IgD-negative memory B cell (primary cell): ENCODE measurements at regions not wholly inside any gene's neighbourhood (a gene's known extent, or its start where the extent isn't known, plus 50 kb on each side); places are given as distances from the start of the nearest gene placed in this dataset.

Experiments used
- H3K27ac Mint-ChIP-seq, 3 donors: one replicate each; pipeline ENCODE4 v1.8.0; 2020 to 2022; ENCODE audit warnings: mild to moderate bottlenecking in 3 of 3, mixed read lengths in 3 of 3, moderate library complexity in 1 of 3
- H3K27me3 Mint-ChIP-seq: one replicate; pipeline ENCODE4 v1.8.0; 2021; ENCODE audit warnings: mixed read lengths
- H3K36me3 Mint-ChIP-seq: one replicate; pipeline ENCODE4 v1.8.0; 2020; ENCODE audit warnings: mild to moderate bottlenecking, mixed read lengths
- H3K4me1 Mint-ChIP-seq, 3 donors: one replicate each; pipeline ENCODE4 v1.8.0; 2020 to 2022; ENCODE audit warnings: mixed read lengths in 3 of 3, mild to moderate bottlenecking in 1 of 3
- H3K4me3 Mint-ChIP-seq, 4 donors: one replicate each; pipeline ENCODE4 v1.8.0; 2020 to 2022; ENCODE audit warnings: mild to moderate bottlenecking in 4 of 4, mixed read lengths in 4 of 4, moderate library complexity in 3 of 4
- H3K9me3 Mint-ChIP-seq, 3 donors: one replicate each; pipeline ENCODE4 v1.8.0; 2020 to 2021; ENCODE audit warnings: mixed read lengths in 3 of 3, mild to moderate bottlenecking in 1 of 3

DNA sequence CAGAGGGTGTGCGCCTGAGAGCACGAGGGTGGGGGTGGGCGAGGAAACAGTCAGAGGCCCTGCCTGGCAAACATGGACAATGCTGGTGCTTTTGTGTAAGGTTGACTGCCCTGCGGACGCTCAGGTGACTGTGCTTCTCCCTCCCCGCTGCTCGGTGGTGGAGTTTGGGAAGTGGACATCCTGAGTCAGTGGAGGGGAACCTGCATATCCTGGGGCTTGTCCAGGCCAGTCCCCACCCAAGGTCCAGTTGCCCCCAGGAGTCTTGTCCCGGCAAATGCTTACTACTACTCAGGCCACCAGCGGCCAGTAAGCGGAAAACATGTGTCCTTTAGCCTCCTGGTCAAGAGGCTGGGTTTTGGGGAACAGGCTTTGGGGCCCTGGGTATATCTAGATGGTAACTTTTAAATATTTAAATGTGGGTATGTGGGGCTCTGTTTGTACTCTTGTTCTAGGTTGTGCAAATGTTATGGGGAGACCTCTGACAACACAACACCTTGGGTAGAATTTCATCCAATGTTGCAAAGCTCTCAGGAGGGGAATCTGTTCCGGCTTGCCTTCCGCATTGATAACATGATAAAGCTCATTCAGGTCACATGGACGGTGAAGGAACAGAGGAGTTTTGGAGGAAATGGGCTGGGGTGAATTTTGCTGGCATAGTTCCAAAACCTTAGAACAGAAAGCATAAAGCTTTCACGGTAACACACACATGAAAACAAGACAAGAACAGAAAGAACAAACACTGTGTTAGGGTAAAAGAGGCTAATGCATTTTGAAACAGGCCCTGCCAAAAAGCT lies 364.9 kb downstream of the PRDM2 start:
- Mint-ChIP-seq H3K4me1 (no peaks in the 10 kb centered on the region), H3K27me3 (peaks cover 2% of the 10 kb centered on the region), H3K9me3 (no peaks in the 10 kb centered on the region), H3K36me3 (no peaks in the 10 kb centered on the region), H3K4me3 (no peak overlapping the region), H3K27ac (no peak overlapping the region)

DNA sequence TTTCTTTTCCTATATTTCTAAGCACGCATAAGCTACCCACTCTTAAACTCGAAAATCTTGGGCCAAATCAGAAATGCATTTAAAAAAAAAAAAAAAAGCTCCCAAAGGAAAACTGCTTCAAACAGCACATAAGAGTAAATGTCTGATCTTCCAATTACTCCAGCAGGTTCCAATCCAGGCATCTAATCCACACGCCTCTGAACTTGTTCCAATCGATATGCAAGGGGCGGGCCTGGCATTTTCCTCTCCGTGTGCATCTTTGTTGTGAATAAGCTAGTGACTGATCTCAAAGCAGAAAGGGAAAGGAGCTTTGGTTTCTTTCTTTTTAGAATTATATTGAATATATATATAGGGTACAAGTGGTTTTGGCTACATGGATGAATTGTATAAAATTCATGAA lies 365.5 kb downstream of the PRDM2 start:
- H3K4me1 Mint-ChIP-seq: no peaks in the 10 kb centered on the region
- no peaks in the 10 kb centered on the region for H3K9me3 Mint-ChIP-seq
- no peak overlapping the region for H3K27ac Mint-ChIP-seq
- H3K27me3 Mint-ChIP-seq: peaks cover 2% of the 10 kb centered on the region
- H3K36me3 Mint-ChIP-seq: no peaks in the 10 kb centered on the region
- H3K4me3 Mint-ChIP-seq: no peak overlapping the region

DNA sequence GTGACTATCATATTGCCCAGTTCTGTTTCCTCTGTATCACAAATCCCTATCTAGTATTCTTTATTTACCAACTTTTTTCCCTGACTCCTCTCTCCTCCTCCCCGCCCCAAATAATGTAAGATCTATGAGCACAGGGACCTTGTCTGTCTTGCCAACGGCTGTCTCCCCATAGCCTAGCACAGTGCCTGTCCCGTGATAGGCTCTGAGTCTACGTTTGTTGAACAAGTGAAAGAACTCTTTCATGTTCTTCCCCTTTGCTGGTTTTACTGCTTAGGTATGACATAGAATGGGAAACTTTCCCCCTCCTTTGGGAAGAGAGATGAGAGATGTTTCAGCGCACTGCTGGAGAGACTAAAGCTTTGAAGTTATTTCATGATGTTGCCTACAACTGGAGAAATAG lies 367.0 kb downstream of the PRDM2 start:
- peaks cover 2% of the 10 kb centered on the region for H3K27me3 Mint-ChIP-seq
- H3K4me1 Mint-ChIP-seq: no peaks in the 10 kb centered on the region
- no peaks in the 10 kb centered on the region for H3K9me3 Mint-ChIP-seq
- no peak overlapping the region for H3K4me3 Mint-ChIP-seq
- H3K27ac Mint-ChIP-seq: no peak overlapping the region
- H3K36me3 Mint-ChIP-seq: no peaks in the 10 kb centered on the region

DNA sequence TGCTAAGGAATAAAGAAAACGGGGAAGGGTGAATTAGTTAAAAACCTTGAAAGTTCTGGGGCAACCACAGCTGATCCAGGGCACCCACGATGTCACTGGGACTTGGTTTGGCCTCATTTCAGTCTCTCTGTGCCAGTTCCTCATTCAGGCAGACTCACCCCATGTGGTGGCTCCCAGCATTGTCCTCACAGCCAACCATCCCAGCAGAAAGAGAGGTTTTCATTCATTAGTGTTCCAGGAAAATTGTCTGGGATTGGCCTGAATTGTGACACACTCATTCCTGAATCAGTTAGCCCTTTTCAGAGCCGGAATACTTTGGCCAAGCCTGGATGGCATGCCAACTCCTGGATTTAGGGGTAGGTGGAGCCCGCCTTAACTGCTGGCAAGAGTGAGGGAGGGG lies 367.7 kb downstream of the PRDM2 start:
- H3K27ac Mint-ChIP-seq: no peak overlapping the region
- no peaks in the 10 kb centered on the region for H3K9me3 Mint-ChIP-seq
- no peak overlapping the region for H3K4me3 Mint-ChIP-seq
- no peaks in the 10 kb centered on the region for H3K4me1 Mint-ChIP-seq
- H3K36me3 Mint-ChIP-seq: no peaks in the 10 kb centered on the region
- H3K27me3 Mint-ChIP-seq: peaks cover 2% of the 10 kb centered on the region

DNA sequence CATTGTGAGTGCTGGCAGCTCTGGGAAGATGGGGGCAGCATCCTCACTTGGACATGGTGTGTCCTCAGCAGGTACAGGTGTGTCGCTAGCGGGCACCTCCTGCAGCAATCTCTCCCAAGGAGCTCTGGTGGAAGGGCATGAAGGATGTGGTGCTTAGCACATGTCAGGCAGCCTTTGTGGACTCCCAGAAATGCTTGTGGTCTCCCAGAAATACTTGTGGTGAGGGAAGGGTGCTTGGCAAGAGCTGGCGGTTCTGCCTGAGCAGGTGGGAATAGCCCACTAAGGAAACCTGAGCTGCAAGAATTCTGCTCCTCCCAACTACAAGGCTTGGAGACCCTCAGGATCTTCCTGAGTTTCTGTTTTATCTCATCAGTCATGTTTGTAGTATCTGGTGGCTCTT lies 371.6 kb downstream of the PRDM2 start:
- H3K27ac Mint-ChIP-seq: no peak overlapping the region
- H3K36me3 Mint-ChIP-seq: no peaks in the 10 kb centered on the region
- H3K4me1 Mint-ChIP-seq: no peaks in the 10 kb centered on the region

DNA sequence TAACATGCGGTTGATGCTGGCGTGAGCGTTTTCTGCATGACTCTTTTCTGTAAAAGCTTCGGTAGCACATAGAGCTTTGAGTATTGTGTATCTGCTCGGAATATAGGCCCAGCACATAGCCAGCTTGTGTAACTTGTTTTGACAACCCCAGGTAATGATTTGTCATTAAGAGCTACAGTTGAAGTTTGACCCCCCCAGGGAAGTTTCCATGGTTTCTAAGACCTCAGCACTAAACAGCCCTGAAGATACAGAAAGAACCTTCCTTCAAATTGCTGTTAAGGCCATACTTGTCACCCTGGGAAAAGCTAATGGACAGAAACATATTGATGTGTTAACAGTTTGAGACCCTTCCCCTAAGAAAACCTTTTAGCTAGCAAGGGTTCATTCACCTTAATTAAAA lies 380.7 kb downstream of the PRDM2 start:
- Mint-ChIP-seq H3K9me3 (peaks cover 0 to 5% (median 0%) of the 10 kb centered on the region in 3 donors), H3K4me1 (no peaks in the 10 kb centered on the region), H3K27ac (no peak overlapping the region), H3K36me3 (no peaks in the 10 kb centered on the region), H3K27me3 (peaks cover 1% of the 10 kb centered on the region), H3K4me3 (no peak overlapping the region)

More for the DNA sequence above, 371.6 kb downstream of the PRDM2 start:
- Mint-ChIP-seq H3K4me3 (no peak overlapping the region), H3K27me3 (peaks cover 3% of the 10 kb centered on the region), H3K9me3 (no peaks in the 10 kb centered on the region)

DNA sequence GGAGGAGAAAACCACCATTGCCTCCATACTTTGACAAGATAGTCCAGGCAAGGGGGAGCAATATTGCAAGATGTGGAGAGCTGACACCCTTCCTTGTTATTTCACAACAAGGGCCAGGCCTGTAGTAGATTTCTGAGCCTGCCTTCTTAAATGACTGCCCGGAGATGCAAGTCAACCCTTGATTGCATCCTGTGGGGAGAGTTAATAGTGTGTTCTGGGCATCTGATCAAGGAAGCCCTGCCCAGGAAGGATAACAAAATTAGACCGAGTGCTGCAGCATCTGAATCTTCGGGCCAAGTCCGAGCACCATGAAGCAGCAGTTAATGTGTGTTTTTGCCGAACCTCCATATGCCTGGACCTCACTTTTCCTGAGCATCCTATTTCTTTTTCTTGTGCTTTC lies 382.3 kb downstream of the PRDM2 start:
- Mint-ChIP-seq H3K4me1 (no peaks in the 10 kb centered on the region), H3K36me3 (no peaks in the 10 kb centered on the region), H3K27me3 (no peaks in the 10 kb centered on the region), H3K27ac (no peak overlapping the region), H3K4me3 (no peak overlapping the region), H3K9me3 (peaks cover 0 to 4% (median 0%) of the 10 kb centered on the region in 3 donors)

DNA sequence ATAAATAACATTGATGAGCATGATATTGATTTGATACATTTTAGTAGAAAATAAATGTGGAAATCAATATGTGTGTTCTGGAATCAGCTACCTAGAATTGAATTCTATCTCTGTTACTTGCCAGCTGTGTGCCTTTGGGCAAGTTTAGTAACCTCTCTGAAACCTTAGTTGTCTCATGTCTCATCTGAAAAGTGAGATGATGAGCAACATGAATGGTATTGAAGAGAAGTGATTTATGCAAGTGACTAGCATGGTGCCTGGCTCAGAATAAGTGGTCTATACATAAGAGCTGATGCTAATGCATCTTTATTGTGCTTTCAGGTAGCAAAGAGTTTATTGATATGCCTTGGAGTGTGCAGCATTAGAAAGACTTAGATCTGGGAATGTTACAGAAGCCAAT lies 383.3 kb downstream of the PRDM2 start:
- H3K4me1 Mint-ChIP-seq: no peaks in the 10 kb centered on the region
- no peaks in the 10 kb centered on the region for H3K27me3 Mint-ChIP-seq

DNA sequence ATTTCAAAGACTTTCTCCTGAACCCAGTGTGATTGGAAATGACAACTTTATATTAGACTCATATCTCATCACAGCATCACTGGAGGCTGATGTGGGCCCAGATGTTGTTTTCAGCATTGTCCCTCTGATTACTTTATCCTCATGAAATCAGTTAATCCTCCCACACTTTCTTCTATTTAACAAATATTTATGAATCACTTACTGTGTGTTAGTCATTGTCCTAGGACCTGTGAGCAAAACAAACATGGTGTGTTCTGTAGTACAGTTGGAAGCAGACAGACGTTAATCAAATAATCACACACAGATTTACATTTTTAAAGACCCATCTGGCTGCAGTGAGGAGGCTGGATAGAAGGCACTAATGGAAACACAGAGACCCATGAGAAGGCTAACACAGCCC lies 383.7 kb downstream of the PRDM2 start:
- Mint-ChIP-seq H3K4me1 (no peaks in the 10 kb centered on the region), H3K9me3 (peaks cover 0 to 2% (median 0%) of the 10 kb centered on the region in 3 donors), H3K4me3 (no peak overlapping the region), H3K27me3 (no peaks in the 10 kb centered on the region), H3K36me3 (no peaks in the 10 kb centered on the region), H3K27ac (no peak overlapping the region)

More for the DNA sequence above, 383.3 kb downstream of the PRDM2 start:
- H3K4me3 Mint-ChIP-seq: no peak overlapping the region
- no peaks in the 10 kb centered on the region for H3K36me3 Mint-ChIP-seq
- H3K9me3 Mint-ChIP-seq: peaks cover 0 to 2% (median 0%) of the 10 kb centered on the region in 3 donors
- H3K27ac Mint-ChIP-seq: no peak overlapping the region

DNA sequence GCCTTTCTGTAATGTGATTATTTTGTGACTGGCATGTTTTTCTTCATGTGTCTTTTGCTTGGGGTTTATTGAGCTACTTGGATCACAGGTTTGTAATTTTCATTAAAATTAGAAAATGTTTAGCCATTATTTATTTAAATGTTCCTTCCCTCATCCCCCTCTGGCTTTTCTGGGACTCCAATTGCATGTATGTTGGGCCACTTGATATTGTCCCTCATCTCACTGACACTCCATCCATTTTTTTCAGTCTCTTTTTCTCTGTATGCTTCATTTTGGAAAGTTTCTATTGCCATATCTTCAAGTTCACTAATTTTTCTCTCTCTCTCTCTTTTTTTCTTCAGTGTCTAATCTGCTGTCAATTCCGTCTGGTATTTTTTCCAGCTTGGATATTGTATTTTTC lies 390.1 kb downstream of the PRDM2 start:
- Mint-ChIP-seq H3K36me3 (no peaks in the 10 kb centered on the region), H3K4me3 (no peak overlapping the region), H3K4me1 (no peaks in the 10 kb centered on the region), H3K9me3 (peaks cover 4 to 8% (median 5%) of the 10 kb centered on the region in 3 donors), H3K27me3 (peaks cover 3% of the 10 kb centered on the region), H3K27ac (no peak overlapping the region)

DNA sequence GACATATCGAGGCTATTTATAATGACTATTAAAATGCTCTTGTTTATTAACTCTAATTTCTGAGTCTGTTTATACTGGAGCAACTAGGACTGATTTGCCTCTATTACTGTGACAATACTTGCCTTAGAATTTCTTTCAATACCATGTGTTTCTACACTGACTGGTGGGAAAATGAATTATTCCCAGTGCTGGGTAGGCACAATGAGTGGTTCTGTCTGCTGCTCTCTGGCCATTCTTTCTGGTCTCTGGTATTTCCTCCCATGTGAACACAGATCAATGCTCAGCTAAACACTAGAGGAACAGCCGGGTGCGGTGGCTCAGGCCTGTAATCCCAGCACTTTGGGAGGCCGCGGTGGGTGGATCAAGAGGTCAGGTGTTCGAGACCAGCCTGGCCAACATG lies 390.5 kb downstream of the PRDM2 start:
- Mint-ChIP-seq H3K36me3 (no peaks in the 10 kb centered on the region), H3K4me3 (no peak overlapping the region), H3K4me1 (no peaks in the 10 kb centered on the region), H3K27me3 (peaks cover 3% of the 10 kb centered on the region), H3K27ac (no peak overlapping the region), H3K9me3 (peaks cover 4 to 8% (median 5%) of the 10 kb centered on the region in 3 donors)

DNA sequence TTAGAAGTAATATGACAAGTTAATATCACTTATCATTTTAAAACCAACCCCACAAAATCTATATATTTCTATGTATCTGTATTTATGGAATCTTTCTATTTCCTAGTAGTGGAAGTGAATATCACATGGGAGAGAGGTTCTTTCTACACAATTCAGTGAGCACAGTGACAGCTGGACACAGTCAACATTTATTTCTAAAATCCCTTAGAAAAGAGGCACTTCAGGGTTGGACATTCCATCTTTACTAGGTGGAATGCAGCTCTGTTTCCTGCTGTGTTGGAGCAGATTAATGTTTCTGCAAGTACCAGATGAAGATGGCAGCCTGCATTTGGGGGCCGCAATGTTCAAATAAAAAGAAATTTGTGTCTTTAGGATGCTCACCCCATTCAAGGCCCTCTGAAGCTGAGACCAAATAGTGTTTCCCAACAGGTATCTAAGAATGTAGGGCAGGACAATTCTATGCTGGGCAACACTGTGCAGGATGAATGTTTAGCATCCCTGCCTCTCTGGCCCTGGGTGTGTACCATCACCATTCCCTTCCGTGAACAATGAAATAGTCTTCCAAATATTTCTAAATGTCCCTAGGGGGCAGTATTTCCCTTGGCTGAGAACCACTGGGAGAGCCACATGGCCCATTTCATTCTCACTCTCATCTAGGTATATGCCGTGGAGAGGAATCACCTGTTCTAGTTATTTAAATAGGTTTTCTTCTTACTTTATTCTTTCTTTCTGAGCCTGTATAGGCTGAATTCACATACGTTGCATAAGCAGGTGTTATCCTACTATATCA lies 394.8 kb downstream of the PRDM2 start:
- Mint-ChIP-seq H3K27me3 (peaks cover 3% of the 10 kb centered on the region), H3K4me1 (peaks cover 0 to 1% (median 0%) of the 10 kb centered on the region in 3 donors), H3K27ac (no peak overlapping the region), H3K9me3 (peaks cover 5 to 8% (median 5%) of the 10 kb centered on the region in 3 donors), H3K4me3 (no peak overlapping the region), H3K36me3 (no peaks in the 10 kb centered on the region)

DNA sequence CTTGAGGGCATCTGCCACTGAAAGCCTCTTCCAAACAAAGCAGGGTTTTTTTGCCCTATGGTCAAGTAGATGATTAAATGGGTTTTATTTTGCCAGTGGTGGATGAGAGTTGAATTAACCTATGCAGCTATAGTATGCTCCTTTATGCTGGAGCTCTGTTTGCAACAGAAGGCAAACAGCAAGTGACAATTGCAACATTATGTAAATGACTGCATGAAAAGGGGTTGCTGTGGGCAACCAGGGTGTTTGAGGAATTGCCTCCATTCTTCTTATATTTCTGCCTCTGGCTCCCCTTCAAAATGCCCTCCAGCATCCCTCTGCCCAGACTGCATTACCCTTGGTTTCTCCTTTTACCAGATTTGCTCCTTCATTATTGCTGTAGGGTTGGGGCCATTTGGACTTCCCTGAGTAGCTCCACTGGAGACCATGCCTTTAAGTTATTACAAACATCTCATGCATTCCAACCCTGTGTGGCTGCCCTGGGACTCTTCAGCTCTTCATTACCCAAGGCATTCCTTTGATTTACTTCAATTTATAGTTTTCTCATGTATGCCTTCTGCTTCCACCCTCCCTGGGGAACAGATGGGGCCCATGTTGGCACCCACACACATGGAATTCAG lies 398.4 kb downstream of the PRDM2 start:
- Mint-ChIP-seq H3K27me3 (no peaks in the 10 kb centered on the region), H3K4me1 (peaks cover 0 to 1% (median 0%) of the 10 kb centered on the region in 3 donors), H3K4me3 (no peak overlapping the region), H3K36me3 (no peaks in the 10 kb centered on the region), H3K27ac (no peak overlapping the region), H3K9me3 (peaks cover 0 to 3% (median 0%) of the 10 kb centered on the region in 3 donors)

DNA sequence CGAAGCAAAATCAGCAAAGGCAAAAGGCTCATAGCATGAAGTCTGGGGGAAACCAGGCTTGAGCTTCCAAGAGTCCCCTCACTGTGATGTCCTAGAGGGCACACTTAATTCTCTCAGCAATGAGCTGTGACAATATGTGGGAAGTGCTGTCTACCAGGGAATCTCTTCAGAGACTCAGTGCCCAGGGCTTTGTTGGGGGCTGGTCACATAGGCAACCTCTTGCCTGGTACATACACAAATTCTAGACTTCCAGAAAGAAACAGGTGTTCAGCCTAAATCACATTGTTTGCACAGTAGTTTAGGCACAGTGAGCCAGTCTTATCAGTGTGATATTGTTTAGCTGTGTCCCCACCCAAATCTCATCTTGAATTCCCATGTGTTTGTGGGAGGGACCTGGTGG lies 400.5 kb downstream of the PRDM2 start:
- Mint-ChIP-seq H3K27ac (no peak overlapping the region), H3K36me3 (no peaks in the 10 kb centered on the region), H3K27me3 (no peaks in the 10 kb centered on the region)

DNA sequence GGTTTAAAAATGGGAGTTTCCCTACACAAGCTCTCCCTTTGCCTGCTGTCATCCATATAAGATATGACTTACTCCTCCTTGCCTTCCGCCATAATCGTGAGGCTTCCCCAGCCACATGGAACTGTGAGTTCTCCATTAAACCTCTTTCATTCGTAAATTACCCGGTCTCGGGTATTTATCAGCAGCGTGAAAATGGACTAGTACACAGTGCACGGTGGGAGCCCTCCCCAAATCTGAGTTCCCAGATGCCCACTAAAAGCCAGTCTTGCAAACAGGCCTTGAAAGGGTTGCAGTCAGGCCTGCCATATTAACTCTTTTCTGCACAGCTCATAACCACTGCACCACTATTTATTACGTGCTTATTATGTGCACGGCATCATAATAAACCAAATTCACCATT lies 400.9 kb downstream of the PRDM2 start:
- peaks cover 0 to 3% (median 3%) of the 10 kb centered on the region in 3 donors for H3K9me3 Mint-ChIP-seq
- H3K27me3 Mint-ChIP-seq: no peaks in the 10 kb centered on the region
- H3K27ac Mint-ChIP-seq: no peak overlapping the region
- H3K36me3 Mint-ChIP-seq: no peaks in the 10 kb centered on the region
- H3K4me1 Mint-ChIP-seq: peaks cover 0 to 1% (median 0%) of the 10 kb centered on the region in 3 donors
- peak overlapping the region in 1 of 4 donors; percentile 35 for H3K4me3 Mint-ChIP-seq

More for the DNA sequence above, 400.5 kb downstream of the PRDM2 start:
- Mint-ChIP-seq H3K4me3 (no peak overlapping the region), H3K4me1 (peaks cover 0 to 1% (median 0%) of the 10 kb centered on the region in 3 donors), H3K9me3 (peaks cover 0 to 3% (median 1%) of the 10 kb centered on the region in 3 donors)
